A673 (cell line): ENCODE measurements at regions not wholly inside any gene's neighbourhood (a gene's known extent, or its start where the extent isn't known, plus 50 kb on each side); places are given as distances from the start of the nearest gene placed in this dataset.
"Not testable (repeated sequence)": the region's sequence is repeated elsewhere in the genome, so short reads cannot be mapped to it uniquely, and the experiment has no call there.

Source experiments
- CTCF ChIP-seq: fragments of 300-800, 200-600 bp; sonication (generic); conservative IDR thresholded peaks from 2 replicates; pipeline ENCODE4 v1.5.1; 2017; ENCODE audit warnings: low read depth, mild to moderate bottlenecking, antibody characterized with exemption, low read length, moderate library complexity, mixed read lengths
- EZH2 ChIP-seq: fragments of 200-600 bp; sonication (generic); IDR thresholded peaks from 2 replicates; pipeline ENCODE4 v1.6.1; 2017; ENCODE audit warnings: borderline replicate concordance, low read depth, mild to moderate bottlenecking, mixed read lengths, antibody characterized with exemption, low read length; ENCODE audit not compliant: poor library complexity, severe bottlenecking

- TF ChIP-seq CTCF, EZH2: not testable (repeated sequence)
Observed at GRCh38 chr2:89537862-89538261, 846.4 kb downstream of the RPIA start.
